ENCODE measurements at regions not wholly inside any gene's neighbourhood (a gene's known extent, or its start where the extent isn't known, plus 50 kb on each side); places are given as distances from the start of the nearest gene placed in this dataset.

- TF ChIP-seq PPARA (CRISPR knock-in tag; IDR thresholded peaks at IDR 0.05; ENCODE audit: borderline replicate concordance) (no peak), ISL1 (CRISPR knock-in tag; IDR thresholded peaks at IDR 0.05) (no peak), ZNF70 (CRISPR knock-in tag; IDR thresholded peaks at IDR 0.05) (no peak), SNAI2 (CRISPR knock-in tag; IDR thresholded peaks at IDR 0.05) (no peak)
- no peak for ATAC-seq
These were observed 691.4 kb upstream of the EEF2KMT start for GRCh38 chr16:5789033-5789432.

- no peak for TF ChIP-seq TSHZ2 (CRISPR knock-in tag; IDR thresholded peaks at IDR 0.05)
- TF ChIP-seq GLIS3 (CRISPR knock-in tag; IDR thresholded peaks at IDR 0.05), result no peak
- no peak for TF ChIP-seq SNAI2 (CRISPR knock-in tag; IDR thresholded peaks at IDR 0.05)
- TF ChIP-seq RARB (CRISPR knock-in tag; IDR thresholded peaks at IDR 0.05), result no peak
- no peak for TF ChIP-seq PATZ1 (CRISPR knock-in tag; IDR thresholded peaks at IDR 0.05; ENCODE audit: borderline replicate concordance)
- no peak for TF ChIP-seq OSR1 (CRISPR knock-in tag; IDR thresholded peaks at IDR 0.05)
- TF ChIP-seq ISL1 (CRISPR knock-in tag; IDR thresholded peaks at IDR 0.05), result no peak
- no peak for TF ChIP-seq TOX (CRISPR knock-in tag; IDR thresholded peaks at IDR 0.05; ENCODE audit: borderline replicate concordance)
- no peak for TF ChIP-seq ZNF8 (CRISPR knock-in tag; IDR thresholded peaks at IDR 0.05)
- TF ChIP-seq ZNF70 (CRISPR knock-in tag; IDR thresholded peaks at IDR 0.05), result no peak
- TF ChIP-seq ZC3H10 (CRISPR knock-in tag; IDR thresholded peaks at IDR 0.05), result no peak
These were observed 683.8 kb upstream of the EEF2KMT start for GRCh38 chr16:5781436-5781835.

GRCh38 chr16:5776876-5777275 lies 679.3 kb upstream of the EEF2KMT start:
- no peak for TF ChIP-seq TSHZ2 (CRISPR knock-in tag; IDR thresholded peaks at IDR 0.05)
- peak; percentile 18; the same call in 1 of the 2 replicates for TF ChIP-seq TCF4 (CRISPR knock-in tag; IDR thresholded peaks at IDR 0.05; ENCODE audit: borderline replicate concordance)
- ATAC-seq, result no peak

More at GRCh38 chr16:5781436-5781835, 683.8 kb upstream of the EEF2KMT start:
- ATAC-seq, result no peak

- no peak for TF ChIP-seq POU6F1 (CRISPR knock-in tag; IDR thresholded peaks at IDR 0.05; ENCODE audit: borderline replicate concordance, low read depth)
- no peak for TF ChIP-seq GLIS3 (CRISPR knock-in tag; IDR thresholded peaks at IDR 0.05)
- no peak for TF ChIP-seq CSRNP3 (CRISPR knock-in tag; IDR thresholded peaks at IDR 0.05)
- no peak for TF ChIP-seq TCF4 (CRISPR knock-in tag; IDR thresholded peaks at IDR 0.05; ENCODE audit: borderline replicate concordance)
- ATAC-seq, result no peak
These were observed 678.3 kb upstream of the EEF2KMT start for GRCh38 chr16:5775916-5776315.

GRCh38 chr16:5770118-5770517 lies 672.5 kb upstream of the EEF2KMT start:
- TF ChIP-seq TSHZ2 (CRISPR knock-in tag; IDR thresholded peaks at IDR 0.05) (no peak), ESRRG (CRISPR knock-in tag; IDR thresholded peaks at IDR 0.05) (no peak)
- ATAC-seq, result no peak

Data from SK-N-SH treated with all-trans-retinoic acid at 6 μM for 48 hours (cell line).